ENCODE measurements at regions not wholly inside any gene's neighbourhood (a gene's known extent, or its start where the extent isn't known, plus 50 kb on each side); places are given as distances from the start of the nearest gene placed in this dataset.

GRCh38 chr13:48181482-48182145 lies 51.4 kb upstream of the ITM2B start:
- peaks cover 14% of the 10 kb centered on the region for H3K27me3 Mint-ChIP-seq
- H3K9me3 Mint-ChIP-seq: no peaks in the 10 kb centered on the region
- no peak for DNase-seq
- H3K27ac Mint-ChIP-seq: no peak overlapping the region
- intact Hi-C loops (cut with micrococcal nuclease): no loop called here
- no peak overlapping the region for H3K4me3 Mint-ChIP-seq
- no peaks in the 10 kb centered on the region for H3K36me3 Mint-ChIP-seq (ENCODE audit: low read depth)
- H3K4me1 Mint-ChIP-seq: peaks cover 14% of the 10 kb centered on the region

GRCh38 chr13:48178126-48178525 lies 54.9 kb upstream of the ITM2B start:
- H3K36me3 Mint-ChIP-seq (ENCODE audit: low read depth): no peaks in the 10 kb centered on the region
- H3K27ac Mint-ChIP-seq: no peak overlapping the region
- peaks cover 14% of the 10 kb centered on the region for H3K27me3 Mint-ChIP-seq
- DNase-seq: no peak
- intact Hi-C loops (cut with micrococcal nuclease): no loop called here
- H3K4me3 Mint-ChIP-seq: no peak overlapping the region
- H3K9me3 Mint-ChIP-seq: no peaks in the 10 kb centered on the region
- peaks cover 9% of the 10 kb centered on the region for H3K4me1 Mint-ChIP-seq

GRCh38 chr13:48176781-48177180 lies 56.2 kb upstream of the ITM2B start:
- Mint-ChIP-seq H3K36me3 (ENCODE audit: low read depth) (no peaks in the 10 kb centered on the region), H3K9me3 (no peaks in the 10 kb centered on the region), H3K4me3 (no peak overlapping the region), H3K27me3 (peaks cover 13% of the 10 kb centered on the region), H3K27ac (no peak overlapping the region), H3K4me1 (peaks cover 2% of the 10 kb centered on the region)
- intact Hi-C loops (cut with micrococcal nuclease): no loop called here
- DNase-seq: no peak

- DNase-seq: no peak
- H3K9me3 Mint-ChIP-seq: no peaks in the 10 kb centered on the region
- H3K36me3 Mint-ChIP-seq (ENCODE audit: low read depth): no peaks in the 10 kb centered on the region
- H3K27ac Mint-ChIP-seq: no peak overlapping the region
- no peak overlapping the region for H3K4me3 Mint-ChIP-seq
- no peaks in the 10 kb centered on the region for H3K4me1 Mint-ChIP-seq
- intact Hi-C loops (cut with micrococcal nuclease): no loop called here
- peaks cover 11% of the 10 kb centered on the region for H3K27me3 Mint-ChIP-seq
These were observed 57.8 kb upstream of the ITM2B start for GRCh38 chr13:48175185-48175584.

GRCh38 chr13:48167866-48168265 lies 65.1 kb upstream of the ITM2B start:
- no peaks in the 10 kb centered on the region for H3K4me1 Mint-ChIP-seq
- H3K9me3 Mint-ChIP-seq: no peaks in the 10 kb centered on the region
- no peaks in the 10 kb centered on the region for H3K36me3 Mint-ChIP-seq (ENCODE audit: low read depth)
- H3K27ac Mint-ChIP-seq: no peak overlapping the region
- DNase-seq: no peak
- intact Hi-C loops (cut with micrococcal nuclease): no loop called here
- no peak overlapping the region for H3K4me3 Mint-ChIP-seq
- peaks cover 17% of the 10 kb centered on the region for H3K27me3 Mint-ChIP-seq

GRCh38 chr13:48165727-48166126 lies 67.3 kb upstream of the ITM2B start:
- H3K36me3 Mint-ChIP-seq (ENCODE audit: low read depth): no peaks in the 10 kb centered on the region
- H3K9me3 Mint-ChIP-seq: no peaks in the 10 kb centered on the region
- H3K27me3 Mint-ChIP-seq: peaks cover 15% of the 10 kb centered on the region
- H3K4me3 Mint-ChIP-seq: no peak overlapping the region
- H3K27ac Mint-ChIP-seq: no peak overlapping the region
- H3K4me1 Mint-ChIP-seq: peaks cover 5% of the 10 kb centered on the region
- intact Hi-C loops (cut with micrococcal nuclease): no loop called here
- DNase-seq: no peak

- Mint-ChIP-seq H3K27me3 (peaks cover 15% of the 10 kb centered on the region), H3K27ac (no peak overlapping the region), H3K4me3 (no peak overlapping the region), H3K9me3 (no peaks in the 10 kb centered on the region), H3K4me1 (peaks cover 12% of the 10 kb centered on the region), H3K36me3 (ENCODE audit: low read depth) (no peaks in the 10 kb centered on the region)
- intact Hi-C loops (cut with micrococcal nuclease): no loop called here
- no peak for DNase-seq
These were observed 67.9 kb upstream of the ITM2B start for GRCh38 chr13:48165063-48165462.

- intact Hi-C loops (cut with micrococcal nuclease): no loop called here
- Mint-ChIP-seq H3K4me3 (no peak overlapping the region), H3K9me3 (no peaks in the 10 kb centered on the region), H3K27me3 (peaks cover 10% of the 10 kb centered on the region), H3K27ac (no peak overlapping the region), H3K4me1 (peaks cover 29% of the 10 kb centered on the region), H3K36me3 (ENCODE audit: low read depth) (peaks cover 2% of the 10 kb centered on the region)
- no peak for DNase-seq
These were observed 68.2 kb upstream of the MED4 start for GRCh38 chr13:48163061-48163460.

GRCh38 chr13:48162217-48162616 lies 67.3 kb upstream of the MED4 start:
- no peaks in the 10 kb centered on the region for H3K9me3 Mint-ChIP-seq
- no peak for DNase-seq
- no peak overlapping the region for H3K27ac Mint-ChIP-seq
- no peak overlapping the region for H3K4me3 Mint-ChIP-seq
- intact Hi-C loops (cut with micrococcal nuclease): no loop called here
- H3K36me3 Mint-ChIP-seq (ENCODE audit: low read depth): peaks cover 2% of the 10 kb centered on the region
- H3K27me3 Mint-ChIP-seq: peaks cover 6% of the 10 kb centered on the region
- peaks cover 30% of the 10 kb centered on the region for H3K4me1 Mint-ChIP-seq

- intact Hi-C loops (cut with micrococcal nuclease): no loop called here
- H3K4me1 Mint-ChIP-seq: peaks cover 30% of the 10 kb centered on the region
- peaks cover 4% of the 10 kb centered on the region for H3K27me3 Mint-ChIP-seq
- DNase-seq: no peak
- H3K36me3 Mint-ChIP-seq (ENCODE audit: low read depth): peaks cover 2% of the 10 kb centered on the region
- no peak overlapping the region for H3K4me3 Mint-ChIP-seq
- no peak overlapping the region for H3K27ac Mint-ChIP-seq
- no peaks in the 10 kb centered on the region for H3K9me3 Mint-ChIP-seq
These were observed 66.8 kb upstream of the MED4 start for GRCh38 chr13:48161530-48162179.

- DNase-seq: no peak
- H3K27ac Mint-ChIP-seq: peak overlapping the region; percentile 27
- H3K27me3 Mint-ChIP-seq: no peaks in the 10 kb centered on the region
- peaks cover 2% of the 10 kb centered on the region for H3K36me3 Mint-ChIP-seq (ENCODE audit: low read depth)
- no peaks in the 10 kb centered on the region for H3K9me3 Mint-ChIP-seq
- H3K4me1 Mint-ChIP-seq: peaks cover 36% of the 10 kb centered on the region
- H3K4me3 Mint-ChIP-seq: no peak overlapping the region
- intact Hi-C loops (cut with micrococcal nuclease): no loop called here
These were observed 65.8 kb upstream of the MED4 start for GRCh38 chr13:48160606-48161278.

- peak overlapping the region; percentile 12 for H3K4me3 Mint-ChIP-seq
- peaks cover 43% of the 10 kb centered on the region for H3K4me1 Mint-ChIP-seq
- peaks cover 2% of the 10 kb centered on the region for H3K36me3 Mint-ChIP-seq (ENCODE audit: low read depth)
- DNase-seq: no peak
- H3K27me3 Mint-ChIP-seq: no peaks in the 10 kb centered on the region
- intact Hi-C loops (cut with micrococcal nuclease): loop anchor here (10.0 kb wide), 1 partner anchor 405 kb away; no protein-coding TSS in a partner anchor
- no peak overlapping the region for H3K27ac Mint-ChIP-seq
- no peaks in the 10 kb centered on the region for H3K9me3 Mint-ChIP-seq
These were observed 64.9 kb upstream of the MED4 start for GRCh38 chr13:48159826-48160225.

GRCh38 chr13:48159401-48159800 lies 64.5 kb upstream of the MED4 start:
- H3K4me1 Mint-ChIP-seq: peaks cover 43% of the 10 kb centered on the region

GRCh38 chr13:48158915-48159314 lies 64.0 kb upstream of the MED4 start:
- intact Hi-C loops (cut with micrococcal nuclease): loop anchor here (10.0 kb wide), 1 partner anchor 406 kb away; no protein-coding TSS in a partner anchor
- no peak for DNase-seq
- Mint-ChIP-seq H3K4me3 (no peak overlapping the region), H3K27ac (no peak overlapping the region), H3K9me3 (no peaks in the 10 kb centered on the region), H3K4me1 (peaks cover 43% of the 10 kb centered on the region), H3K36me3 (ENCODE audit: low read depth) (peaks cover 2% of the 10 kb centered on the region), H3K27me3 (no peaks in the 10 kb centered on the region)

More at GRCh38 chr13:48159401-48159800, 64.5 kb upstream of the MED4 start:
- Mint-ChIP-seq H3K27ac (no peak overlapping the region), H3K4me3 (no peak overlapping the region), H3K27me3 (no peaks in the 10 kb centered on the region), H3K36me3 (ENCODE audit: low read depth) (peaks cover 2% of the 10 kb centered on the region), H3K9me3 (no peaks in the 10 kb centered on the region)
- DNase-seq: no peak
- intact Hi-C loops (cut with micrococcal nuclease): loop anchor here (10.0 kb wide), 1 partner anchor 405 kb away; no protein-coding TSS in a partner anchor

Data from activated CD4-positive, alpha-beta T cell treated with anti-CD3 and anti-CD28 coated beads, Interleukin-2, amount 10 ng/mL, durations not matched to agents 24 days and 14 days (primary cell).